Right atrium auricular region (tissue), 2 donors: ENCODE measurements at regions not wholly inside any gene's neighbourhood (a gene's known extent, or its start where the extent isn't known, plus 50 kb on each side); places are given as distances from the start of the nearest gene placed in this dataset.

ENCODE experiments used
- DNase-seq: peaks from one replicate; pipeline ENCODE4 v3.0.0-alpha.2; 2019; ENCODE audit warnings: low spot score
- H3K27ac ChIP-seq, 2 donors: fragments of 200-600 bp; sonication (generic); 1 replicate in 1 of 2; 2 replicates in 1 of 2; pipeline ENCODE4 v1.5.1; 2016 to 2019
- H3K27me3 ChIP-seq, 2 donors: fragments of 200-600 bp; sonication (generic); one replicate each; pipeline versions ENCODE4 v1.5.1 to v1.6.0; 2017 to 2019
- H3K36me3 ChIP-seq: fragments of 200-600 bp; sonication (generic); one replicate; pipeline ENCODE4 v1.5.1; 2016
- H3K4me1 ChIP-seq, 2 donors: fragments of 200-600 bp; sonication (generic); one replicate each; pipeline versions ENCODE4 v1.5.1 to v1.6.0; 2017 to 2019
- H3K4me3 ChIP-seq, 2 donors: fragments of 200-600 bp; sonication (generic); 1 replicate in 1 of 2; 2 replicates in 1 of 2; pipeline ENCODE4 v1.5.1; 2017 to 2019; ENCODE audit warnings: mild to moderate bottlenecking in 1 of 2, moderate library complexity in 1 of 2
- H3K9me3 ChIP-seq, 2 donors: fragments of 200-600 bp; sonication (generic); one replicate each; pipeline ENCODE4 v1.5.1; 2019
- CTCF ChIP-seq, 2 donors: fragments of 200-600 bp; sonication (generic); IDR thresholded peaks; one replicate each; pipeline ENCODE4 v1.5.1; 2019; ENCODE audit warnings: antibody characterized with exemption in 2 of 2

DNA sequence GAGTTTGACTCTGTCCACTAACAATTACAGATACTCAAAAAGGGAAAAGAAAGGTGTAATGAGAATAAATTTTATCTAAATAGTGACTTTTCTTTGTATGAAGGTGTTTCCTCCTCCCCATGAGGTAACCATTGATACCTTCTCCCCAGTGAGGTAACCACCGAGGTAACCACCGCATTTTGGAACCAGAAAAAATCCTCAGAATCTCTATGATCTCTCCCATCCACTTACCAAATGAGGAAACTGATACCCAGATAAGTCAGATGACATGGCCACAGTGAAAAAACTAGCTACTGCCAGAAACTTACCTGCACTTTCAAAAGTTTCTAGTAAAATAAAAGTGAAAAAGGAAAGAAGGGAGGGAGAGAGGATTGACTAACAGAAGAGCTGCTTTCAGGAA is 124.0 kb upstream of the FNDC3A start:
- H3K27me3 ChIP-seq, result no peaks in the 10 kb centered on the region
- H3K4me1 ChIP-seq, result no peaks in the 10 kb centered on the region
- no peaks in the 10 kb centered on the region for H3K36me3 ChIP-seq
- no peak overlapping the region for H3K27ac ChIP-seq
- H3K4me3 ChIP-seq, result no peak overlapping the region
- H3K9me3 ChIP-seq, result no peaks in the 10 kb centered on the region
- TF ChIP-seq CTCF (IDR thresholded peaks at IDR 0.05), result no peak
- no peak for DNase-seq

- H3K9me3 ChIP-seq, result no peaks in the 10 kb centered on the region
- no peak for DNase-seq
- no peak for TF ChIP-seq CTCF (IDR thresholded peaks at IDR 0.05)
- H3K27ac ChIP-seq, result no peak overlapping the region
- H3K27me3 ChIP-seq, result no peaks in the 10 kb centered on the region
- no peaks in the 10 kb centered on the region for H3K4me1 ChIP-seq
- no peaks in the 10 kb centered on the region for H3K36me3 ChIP-seq
- H3K4me3 ChIP-seq, result no peak overlapping the region
These were observed 122.6 kb upstream of the FNDC3A start for GRCh38 chr13:48852911-48853727.

- Histone ChIP-seq H3K36me3 (no peaks in the 10 kb centered on the region), H3K9me3 (no peaks in the 10 kb centered on the region), H3K27me3 (no peaks in the 10 kb centered on the region), H3K4me3 (no peak overlapping the region), H3K4me1 (no peaks in the 10 kb centered on the region), H3K27ac (no peak overlapping the region)
- no peak for DNase-seq
- TF ChIP-seq CTCF (IDR thresholded peaks at IDR 0.05), result no peak
These were observed 122.0 kb upstream of the FNDC3A start for GRCh38 chr13:48853728-48854102.

DNA sequence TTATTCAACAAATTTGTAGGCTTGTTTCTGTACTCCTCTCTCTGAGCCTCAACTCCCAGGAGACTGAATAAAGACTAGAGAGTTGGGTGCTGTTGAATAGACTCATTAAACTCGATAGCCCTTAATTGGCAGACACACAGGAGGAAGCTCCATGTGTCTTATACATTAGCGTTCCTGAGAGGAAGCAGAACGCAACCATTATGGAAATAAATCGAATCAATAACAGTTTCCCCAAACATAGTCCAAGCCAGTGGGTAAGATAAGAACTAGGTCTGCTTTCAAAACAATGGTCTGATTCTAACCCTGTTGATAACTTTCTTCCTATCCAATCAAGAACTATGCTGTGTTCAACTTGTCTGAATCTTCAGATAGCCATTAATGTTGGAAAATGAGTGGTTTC is 118.1 kb upstream of the FNDC3A start:
- Histone ChIP-seq H3K4me3 (no peak overlapping the region), H3K27ac (no peak overlapping the region), H3K4me1 (no peaks in the 10 kb centered on the region), H3K27me3 (no peaks in the 10 kb centered on the region), H3K9me3 (no peaks in the 10 kb centered on the region), H3K36me3 (no peaks in the 10 kb centered on the region)
- DNase-seq, result no peak
- no peak for TF ChIP-seq CTCF (IDR thresholded peaks at IDR 0.05)

DNA sequence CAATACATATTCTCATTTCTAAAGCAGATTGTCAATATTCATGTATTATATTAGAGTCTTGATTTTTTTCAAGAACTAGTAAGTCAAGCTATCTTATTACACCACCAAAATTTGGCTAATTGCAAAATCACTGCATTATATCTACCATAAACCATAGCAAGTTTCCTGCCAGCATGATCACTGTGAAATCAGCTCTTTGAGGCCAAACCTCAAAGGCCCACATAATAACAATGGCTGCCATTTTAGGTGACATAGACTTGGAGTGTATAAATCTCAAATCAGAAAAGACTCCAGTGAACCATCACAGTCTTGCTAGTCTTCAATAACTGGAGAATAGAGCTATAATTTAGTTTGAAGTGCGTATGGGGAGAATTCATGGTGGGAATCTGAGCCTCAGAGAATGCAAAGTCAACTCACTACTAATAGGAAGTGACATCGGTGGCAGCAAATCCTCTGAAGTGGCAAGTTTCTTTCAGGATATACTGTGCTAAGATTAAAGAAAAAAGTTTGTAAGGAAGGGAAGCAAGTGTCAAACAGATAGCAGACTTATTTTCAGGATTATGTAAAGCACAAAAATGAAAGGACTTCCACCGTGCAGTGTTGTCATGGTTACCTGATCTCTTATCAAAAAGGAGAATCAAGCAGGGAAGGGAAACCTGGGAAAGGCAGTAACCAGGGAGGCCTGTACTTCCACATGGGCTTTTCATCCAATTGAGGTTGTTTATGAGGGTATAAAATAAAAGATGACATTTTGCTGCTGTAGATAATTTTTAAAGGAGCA is 117.4 kb upstream of the FNDC3A start:
- TF ChIP-seq CTCF (IDR thresholded peaks at IDR 0.05), result no peak
- Histone ChIP-seq H3K27ac (no peak overlapping the region), H3K9me3 (no peaks in the 10 kb centered on the region), H3K36me3 (no peaks in the 10 kb centered on the region), H3K4me3 (no peak overlapping the region), H3K27me3 (no peaks in the 10 kb centered on the region), H3K4me1 (no peaks in the 10 kb centered on the region)
- no peak for DNase-seq
